PC-9 (cell line): ENCODE measurements at regions not wholly inside any gene's neighbourhood (a gene's known extent, or its start where the extent isn't known, plus 50 kb on each side); places are given as distances from the start of the nearest gene placed in this dataset.

Experiments used
- BruUV-seq: library from RNA; stranded (reverse); fragments of 400-500 nt; replicated peaks from 2 replicates; lab custom pipeline; 2021; lab: Mats Ljungman, UMichigan
- CTCF ChIA-PET: fragments of 300-600 bp; sonication (Branson Sonifier 250); formaldehyde crosslinking; loops from one replicate; lab custom pipeline; 2022; ENCODE audit warnings: antibody characterized with exemption; lab: Charles Lee
- POLR2A ChIA-PET: fragments of 300-600 bp; sonication (Branson Sonifier 250); formaldehyde crosslinking; loops from one replicate; lab custom pipeline; 2022; ENCODE audit warnings: antibody characterized with exemption; ENCODE audit not compliant: unreplicated experiment; lab: Charles Lee
- DNase-seq, 2 experiments: peaks; one replicate each; pipeline versions ENCODE4 v3.0.0 to v3.0.0-alpha.2; 2015 to 2022; ENCODE audit warnings: mixed read lengths in 1 of 2
- H2AFZ ChIP-seq: fragments of 200-600 bp; sonication (generic); 2 replicates; pipeline ENCODE4 v1.8.1; 2017; ENCODE audit warnings: antibody characterized with exemption
- H3F3A ChIP-seq: fragments of 200-600 bp; sonication (generic); 2 replicates; pipeline ENCODE4 v1.8.1; 2017; ENCODE audit warnings: antibody characterized with exemption, mild to moderate bottlenecking, low read depth; ENCODE audit not compliant: insufficient read depth
- H3K27ac ChIP-seq: fragments of 200-600 bp; sonication (generic); 2 replicates; pipeline ENCODE4 v1.6.1; 2016; ENCODE audit warnings: mixed run types
- H3K27me3 ChIP-seq: fragments of 200-600 bp; sonication (generic); 2 replicates; pipeline ENCODE4 v1.6.1; 2016; ENCODE audit warnings: low read depth, mixed run types; ENCODE audit not compliant: insufficient read depth
- H3K36me3 ChIP-seq: fragments of 200-600 bp; sonication (generic); 2 replicates; pipeline ENCODE4 v1.6.1; 2016; ENCODE audit warnings: low read depth, mixed run types
- H3K4me1 ChIP-seq: fragments of 200-600 bp; sonication (generic); replicated peaks from 2 replicates; pipeline ENCODE4 v1.6.1; 2016; ENCODE audit warnings: mixed run types; ENCODE audit not compliant: insufficient read depth
- H3K4me2 ChIP-seq: fragments of 200-600 bp; sonication (generic); 2 replicates; pipeline ENCODE4 v1.6.1; 2017; ENCODE audit warnings: mixed run types
- H3K4me3 ChIP-seq: fragments of 200-600 bp; sonication (generic); 2 replicates; pipeline ENCODE4 v1.6.1; 2016; ENCODE audit warnings: mixed run types
- H3K79me2 ChIP-seq: fragments of 200-600 bp; sonication (generic); 2 replicates; pipeline ENCODE4 v1.6.1; 2017; ENCODE audit warnings: low read depth, mixed run types
- H3K9me2 ChIP-seq: fragments of 200-600 bp; sonication (generic); 2 replicates; pipeline ENCODE4 v1.8.1; 2017; ENCODE audit warnings: mild to moderate bottlenecking; ENCODE audit not compliant: insufficient read depth
- H3K9me3 ChIP-seq: fragments of 200-600 bp; sonication (generic); 2 replicates; pipeline ENCODE4 v1.8.1; 2016; ENCODE audit warnings: low read depth; ENCODE audit not compliant: insufficient read depth
- H4K20me1 ChIP-seq: fragments of 200-600 bp; sonication (generic); 2 replicates; pipeline ENCODE4 v1.8.1; 2017; ENCODE audit not compliant: insufficient read depth
- CTCF ChIP-seq: fragments of 200-600 bp; sonication (generic); conservative IDR thresholded peaks from 2 replicates; pipeline ENCODE4 v1.6.1; 2017; ENCODE audit warnings: mixed run types, antibody characterized with exemption, mild to moderate bottlenecking, moderate library complexity
- EZH2 ChIP-seq: fragments of 200-600 bp; sonication (generic); IDR thresholded peaks from 2 replicates; pipeline ENCODE4 v1.8.0; 2017; ENCODE audit warnings: antibody characterized with exemption, low read depth
- intact Hi-C: fragments of 100-400 bp; cut with micrococcal nuclease; formaldehyde crosslinking; loops from one replicate; pipeline ENCODE4 v1.10.0; 2022; ENCODE audit not compliant: unreplicated experiment

GRCh38 chr5:174542037-174542436 lies 182.3 kb upstream of the MSX2 start:
- ChIA-PET POLR2A (no interaction called here), CTCF (interaction anchor here (0.6 kb wide), 1 partner anchor 31 kb away, joined by 7 read pairs; no protein-coding TSS in a partner anchor)
- Histone ChIP-seq H3K4me2 (no peak overlapping the region), H3K36me3 (no peaks in the 10 kb centered on the region), H3F3A (no peaks in the 10 kb centered on the region), H3K9me2 (no peaks in the 10 kb centered on the region), H3K4me1 (no peaks in the 10 kb centered on the region), H4K20me1 (no peaks in the 10 kb centered on the region), H2AFZ (no peak overlapping the region), H3K27ac (no peak overlapping the region), H3K4me3 (no peak overlapping the region), H3K9me3 (no peaks in the 10 kb centered on the region), H3K27me3 (peaks cover 58% of the 10 kb centered on the region), H3K79me2 (no peaks in the 10 kb centered on the region)
- no peak for DNase-seq
- no TSS peak for BruUV-seq
- TF ChIP-seq EZH2 (no peak), CTCF (no peak)
- intact Hi-C loops, result no loop called here

DNA sequence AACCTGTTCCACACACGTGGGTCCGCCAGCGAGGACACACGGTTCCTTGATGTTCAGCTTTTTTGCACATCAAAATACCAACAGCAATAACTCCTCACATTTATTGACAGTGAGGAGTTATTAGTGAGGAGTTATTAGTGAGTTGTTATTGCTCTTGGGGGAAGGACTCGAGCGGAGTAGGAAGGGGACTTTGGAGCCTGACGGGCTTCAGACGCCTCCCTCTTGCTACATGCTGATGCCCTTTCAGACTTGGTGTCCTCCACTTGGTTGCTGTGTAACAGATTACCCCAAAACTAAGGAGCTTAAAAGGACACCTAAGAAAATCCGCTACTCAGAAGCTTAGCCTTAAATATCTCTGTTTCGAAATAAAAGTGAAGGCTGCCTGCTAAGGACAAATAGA lies 181.9 kb upstream of the MSX2 start:
- Histone ChIP-seq H3K4me1 (no peaks in the 10 kb centered on the region), H3K9me3 (no peaks in the 10 kb centered on the region), H3K9me2 (no peaks in the 10 kb centered on the region), H2AFZ (no peak overlapping the region), H3K4me2 (no peak overlapping the region), H3K79me2 (no peaks in the 10 kb centered on the region), H4K20me1 (no peaks in the 10 kb centered on the region), H3K4me3 (no peak overlapping the region), H3K36me3 (no peaks in the 10 kb centered on the region), H3F3A (no peaks in the 10 kb centered on the region), H3K27me3 (peaks cover 60% of the 10 kb centered on the region), H3K27ac (no peak overlapping the region)
- ChIA-PET CTCF (interaction anchor here (0.6 kb wide), 1 partner anchor 31 kb away, joined by 7 read pairs; no protein-coding TSS in a partner anchor), POLR2A (no interaction called here)
- no peak for TF ChIP-seq CTCF
- no peak for TF ChIP-seq EZH2
- intact Hi-C loops, result no loop called here
- BruUV-seq, result no TSS peak
- no peak for DNase-seq

GRCh38 chr5:174545926-174546325 lies 178.5 kb upstream of the MSX2 start:
- Histone ChIP-seq H4K20me1 (no peaks in the 10 kb centered on the region), H3K36me3 (no peaks in the 10 kb centered on the region), H3F3A (no peaks in the 10 kb centered on the region), H2AFZ (no peak overlapping the region), H3K27me3 (peaks cover 92% of the 10 kb centered on the region), H3K4me1 (no peaks in the 10 kb centered on the region), H3K4me2 (no peak overlapping the region), H3K9me2 (no peaks in the 10 kb centered on the region), H3K4me3 (no peak overlapping the region), H3K9me3 (no peaks in the 10 kb centered on the region), H3K79me2 (no peaks in the 10 kb centered on the region), H3K27ac (no peak overlapping the region)
- intact Hi-C loops, result no loop called here
- ChIA-PET CTCF (no interaction called here), POLR2A (no interaction called here)
- BruUV-seq, result no TSS peak
- DNase-seq, result no peak
- TF ChIP-seq CTCF (no peak), EZH2 (no peak)
